Fibroblast of the aortic adventitia (primary cell): ENCODE measurements at regions not wholly inside any gene's neighbourhood (a gene's known extent, or its start where the extent isn't known, plus 50 kb on each side); places are given as distances from the start of the nearest gene placed in this dataset.

Experiments used
- DNase-seq: peaks from one replicate; pipeline ENCODE4 v3.0.0-alpha.2; 2010; ENCODE audit warnings: low read depth
- H3K4me3 ChIP-seq: 2 replicates; pipeline ENCODE4 v1.5.1; 2011; ENCODE audit warnings: low read depth, mild to moderate bottlenecking, control low read depth, low read length, moderate library complexity
- TF ChIP-seq, protein P1 (sequence below): IDR thresholded peaks from 2 replicates; pipeline ENCODE4 v1.5.1; 2011; ENCODE audit warnings: mild to moderate bottlenecking, low read length, control low read depth, inconsistent platforms; ENCODE audit not compliant: insufficient read depth

GRCh38 chr13:22980936-22981335 is 199.8 kb upstream of the SGCG start:
- H3K4me3 ChIP-seq: no peak overlapping the region
- TF ChIP-seq, protein P1, sequence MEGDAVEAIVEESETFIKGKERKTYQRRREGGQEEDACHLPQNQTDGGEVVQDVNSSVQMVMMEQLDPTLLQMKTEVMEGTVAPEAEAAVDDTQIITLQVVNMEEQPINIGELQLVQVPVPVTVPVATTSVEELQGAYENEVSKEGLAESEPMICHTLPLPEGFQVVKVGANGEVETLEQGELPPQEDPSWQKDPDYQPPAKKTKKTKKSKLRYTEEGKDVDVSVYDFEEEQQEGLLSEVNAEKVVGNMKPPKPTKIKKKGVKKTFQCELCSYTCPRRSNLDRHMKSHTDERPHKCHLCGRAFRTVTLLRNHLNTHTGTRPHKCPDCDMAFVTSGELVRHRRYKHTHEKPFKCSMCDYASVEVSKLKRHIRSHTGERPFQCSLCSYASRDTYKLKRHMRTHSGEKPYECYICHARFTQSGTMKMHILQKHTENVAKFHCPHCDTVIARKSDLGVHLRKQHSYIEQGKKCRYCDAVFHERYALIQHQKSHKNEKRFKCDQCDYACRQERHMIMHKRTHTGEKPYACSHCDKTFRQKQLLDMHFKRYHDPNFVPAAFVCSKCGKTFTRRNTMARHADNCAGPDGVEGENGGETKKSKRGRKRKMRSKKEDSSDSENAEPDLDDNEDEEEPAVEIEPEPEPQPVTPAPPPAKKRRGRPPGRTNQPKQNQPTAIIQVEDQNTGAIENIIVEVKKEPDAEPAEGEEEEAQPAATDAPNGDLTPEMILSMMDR: no peak
- no peak for DNase-seq

DNA sequence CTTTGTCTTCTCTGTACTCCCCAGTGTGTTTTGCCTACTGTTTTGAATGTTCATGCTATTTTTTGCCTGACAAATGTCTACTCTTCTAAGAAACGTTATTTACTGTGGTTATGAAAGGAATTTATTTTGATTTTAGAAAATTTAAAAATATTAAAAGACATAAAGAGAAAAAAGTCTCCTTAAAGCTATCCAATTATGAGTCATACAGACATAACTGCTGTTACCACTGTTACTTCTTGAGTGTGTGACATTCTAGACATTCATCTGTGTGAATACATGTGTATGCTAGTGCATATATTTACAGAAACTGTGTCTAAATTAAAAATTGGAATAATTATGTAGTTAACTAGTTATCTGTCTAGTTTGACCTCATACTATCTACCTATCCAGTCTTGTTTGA is 187.6 kb upstream of the SGCG start:
- DNase-seq: no peak
- TF ChIP-seq, protein P1: no peak
- no peak overlapping the region for H3K4me3 ChIP-seq

DNA sequence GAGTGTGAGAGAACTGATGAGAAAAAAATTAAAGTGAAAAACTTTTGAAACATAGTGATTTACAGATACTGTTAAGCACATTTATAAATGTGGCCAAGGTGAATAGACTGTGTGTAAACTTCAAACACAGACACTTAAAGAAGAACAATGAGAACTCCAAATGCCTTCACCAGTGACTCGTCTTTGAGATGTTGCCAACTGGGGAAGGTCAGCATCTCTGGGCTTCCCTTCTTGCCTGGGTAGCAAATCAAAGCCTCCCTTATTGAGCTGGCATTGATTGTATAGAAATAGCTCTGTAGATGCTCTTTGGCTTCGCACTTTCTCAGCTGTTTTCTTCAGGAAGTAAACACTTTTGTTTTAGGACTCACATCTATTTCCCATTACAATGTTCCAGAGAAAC is 177.3 kb upstream of the SGCG start:
- H3K4me3 ChIP-seq: no peak overlapping the region
- no peak for DNase-seq
- TF ChIP-seq, protein P1: no peak

GRCh38 chr13:23007426-23007825 is 173.4 kb upstream of the SGCG start:
- peak; percentile 8 for DNase-seq
- TF ChIP-seq, protein P1: no peak
- no peak overlapping the region for H3K4me3 ChIP-seq

DNA sequence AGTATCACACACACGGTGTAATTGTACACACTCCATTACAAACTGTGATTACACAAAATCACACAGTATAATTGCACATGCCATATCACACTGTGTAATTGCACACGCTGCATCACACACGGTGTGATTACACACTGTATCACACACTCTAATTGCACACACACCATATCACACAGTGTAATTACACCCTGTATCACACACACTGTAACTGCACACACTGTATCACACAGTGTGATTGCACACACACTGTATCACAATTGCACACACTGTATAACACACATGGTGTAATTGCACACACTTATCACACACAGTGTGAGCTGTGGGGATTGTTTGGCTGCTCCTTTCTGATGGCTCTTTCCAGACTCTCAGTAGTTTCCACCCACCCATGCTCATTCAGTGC is 162.6 kb upstream of the SGCG start:
- TF ChIP-seq, protein P1: no peak
- DNase-seq: no peak
- no peak overlapping the region for H3K4me3 ChIP-seq

DNA sequence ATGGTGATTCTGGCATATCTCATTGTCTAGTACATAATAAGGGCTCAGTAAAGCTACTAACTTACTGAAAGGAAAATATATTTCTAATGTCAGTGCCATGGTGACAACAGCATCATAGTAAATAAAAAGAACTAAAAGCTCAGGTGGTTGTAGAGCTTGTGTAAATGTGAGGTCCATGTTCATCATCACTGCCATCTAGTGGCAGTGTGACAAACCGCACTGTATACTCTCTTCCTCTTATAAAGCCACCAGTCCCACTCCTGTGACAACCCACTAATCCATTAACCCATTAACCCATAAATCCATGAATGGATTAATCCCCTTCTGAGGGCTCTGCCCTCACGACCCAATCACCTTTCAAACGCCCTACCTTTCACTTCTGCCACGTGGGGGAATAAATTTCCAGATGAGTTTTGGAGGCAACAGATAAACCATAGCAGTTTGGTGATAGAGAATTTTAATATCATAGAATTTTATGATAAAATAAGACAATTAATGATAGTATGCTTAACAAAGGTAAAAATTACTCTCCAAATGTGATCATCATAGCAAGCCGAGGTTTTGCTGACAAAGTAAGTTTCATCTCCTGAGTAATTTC is 160.4 kb upstream of the SGCG start:
- TF ChIP-seq, protein P1: peak; percentile 85
- H3K4me3 ChIP-seq: no peak overlapping the region
- DNase-seq: peak; percentile 59

- no peak for DNase-seq
- H3K4me3 ChIP-seq: no peak overlapping the region
- TF ChIP-seq, protein P1: no peak
These were observed 158.9 kb upstream of the SGCG start for GRCh38 chr13:23021906-23022305.
